HEK293 (cell line): ENCODE measurements at regions not wholly inside any gene's neighbourhood (a gene's known extent, or its start where the extent isn't known, plus 50 kb on each side); places are given as distances from the start of the nearest gene placed in this dataset.

Experiments used
- GLIS1 ChIP-seq: fragments of 450-650 bp; formaldehyde crosslinking; IDR thresholded peaks from 2 replicates; pipeline ENCODE4 v1.5.1; 2016; ENCODE audit warnings: missing biosample characterization, missing genetic modification characterization
- KLF16 ChIP-seq: fragments of 450-650 bp; formaldehyde crosslinking; IDR thresholded peaks from 2 replicates; pipeline ENCODE4 v1.5.1; 2017; ENCODE audit warnings: missing biosample characterization, missing genetic modification characterization
- ZBTB48 ChIP-seq: fragments of 450-650 bp; formaldehyde crosslinking; IDR thresholded peaks from 2 replicates; pipeline ENCODE4 v1.5.1; 2016; ENCODE audit warnings: missing biosample characterization, missing genetic modification characterization
- TF ChIP-seq, protein P1 (sequence below): fragments of 450-650 bp; formaldehyde crosslinking; IDR thresholded peaks from 2 replicates; pipeline ENCODE4 v1.5.1; 2016; ENCODE audit warnings: missing biosample characterization, missing genetic modification characterization

DNA sequence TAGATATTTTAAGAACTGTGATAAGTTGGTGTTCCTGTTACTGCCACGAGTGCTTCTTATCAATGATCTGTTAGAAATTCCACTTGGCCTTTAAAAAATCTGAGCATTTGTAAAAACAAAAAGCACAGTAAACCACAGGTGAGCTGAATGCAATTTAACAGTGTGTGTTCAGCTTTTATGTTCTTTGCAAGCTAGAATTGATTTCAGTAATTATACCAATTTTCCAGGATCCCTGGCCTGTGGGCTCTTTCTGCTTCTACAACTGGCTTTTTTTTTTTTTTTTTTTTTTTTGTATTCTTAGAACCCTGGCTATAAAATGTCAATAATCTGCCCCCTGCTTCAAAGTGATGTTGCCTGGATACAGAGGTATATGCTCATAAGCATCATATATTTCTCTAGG is 548.5 kb upstream of the SLC8A1 start:
- TF ChIP-seq KLF16 (tag by site-specific recombination): no peak
- TF ChIP-seq ZBTB48 (tag by site-specific recombination): no peak
- TF ChIP-seq GLIS1 (tag by site-specific recombination): no peak
- TF ChIP-seq, protein P1, sequence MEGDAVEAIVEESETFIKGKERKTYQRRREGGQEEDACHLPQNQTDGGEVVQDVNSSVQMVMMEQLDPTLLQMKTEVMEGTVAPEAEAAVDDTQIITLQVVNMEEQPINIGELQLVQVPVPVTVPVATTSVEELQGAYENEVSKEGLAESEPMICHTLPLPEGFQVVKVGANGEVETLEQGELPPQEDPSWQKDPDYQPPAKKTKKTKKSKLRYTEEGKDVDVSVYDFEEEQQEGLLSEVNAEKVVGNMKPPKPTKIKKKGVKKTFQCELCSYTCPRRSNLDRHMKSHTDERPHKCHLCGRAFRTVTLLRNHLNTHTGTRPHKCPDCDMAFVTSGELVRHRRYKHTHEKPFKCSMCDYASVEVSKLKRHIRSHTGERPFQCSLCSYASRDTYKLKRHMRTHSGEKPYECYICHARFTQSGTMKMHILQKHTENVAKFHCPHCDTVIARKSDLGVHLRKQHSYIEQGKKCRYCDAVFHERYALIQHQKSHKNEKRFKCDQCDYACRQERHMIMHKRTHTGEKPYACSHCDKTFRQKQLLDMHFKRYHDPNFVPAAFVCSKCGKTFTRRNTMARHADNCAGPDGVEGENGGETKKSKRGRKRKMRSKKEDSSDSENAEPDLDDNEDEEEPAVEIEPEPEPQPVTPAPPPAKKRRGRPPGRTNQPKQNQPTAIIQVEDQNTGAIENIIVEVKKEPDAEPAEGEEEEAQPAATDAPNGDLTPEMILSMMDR: no peak
